Prostate gland (tissue), 2 donors: ENCODE measurements at regions not wholly inside any gene's neighbourhood (a gene's known extent, or its start where the extent isn't known, plus 50 kb on each side); places are given as distances from the start of the nearest gene placed in this dataset.

ENCODE experiments used
- DNase-seq: peaks from one replicate; pipeline ENCODE4 v3.0.0-alpha.2; 2019; ENCODE audit warnings: low spot score
- H3K27ac ChIP-seq, 2 donors: fragments of 200-600 bp; sonication (generic); 2 replicates each; pipeline ENCODE4 v1.5.1; 2017 to 2019
- H3K27me3 ChIP-seq: fragments of 200-600 bp; sonication (generic); replicated peaks from 2 replicates; pipeline ENCODE4 v1.5.1; 2019; ENCODE audit not compliant: insufficient read depth
- H3K36me3 ChIP-seq, 2 donors: fragments of 200-600 bp; sonication (generic); 1 replicate in 1 of 2; 2 replicates in 1 of 2; pipeline versions ENCODE4 v1.5.1 to v1.8.1; 2017 to 2019
- H3K4me1 ChIP-seq: fragments of 200-600 bp; sonication (generic); replicated peaks from 2 replicates; pipeline ENCODE4 v1.5.1; 2019
- H3K4me3 ChIP-seq, 2 donors: fragments of 200-600 bp; sonication (generic); 2 replicates each; pipeline ENCODE4 v1.5.1; 2017 to 2019
- H3K9me3 ChIP-seq: fragments of 200-600 bp; sonication (generic); 2 replicates; pipeline ENCODE4 v1.5.1; 2017
- CTCF ChIP-seq, 4 experiments: fragments of 200-600 bp in 2 of 4; fragments of 450-650 bp in 2 of 4; sonication (generic) in 2 of 4; IDR thresholded peaks; 1 replicate in 3 of 4; 2 replicates in 1 of 4; pipeline ENCODE4 v1.5.1; 2016 to 2019; ENCODE audit warnings: antibody characterized with exemption in 4 of 4, mild to moderate bottlenecking in 2 of 4, moderate library complexity in 2 of 4
- POLR2A ChIP-seq: fragments of 450-650 bp; IDR thresholded peaks from one replicate; pipeline ENCODE4 v1.6.1; 2016; ENCODE audit warnings: antibody characterized with exemption, mild to moderate bottlenecking
- POLR2AphosphoS5 ChIP-seq: sonication (generic); formaldehyde crosslinking; IDR thresholded peaks from one replicate; pipeline ENCODE4 v1.6.1; 2017; ENCODE audit warnings: antibody characterized with exemption
- WGBS: methylation state at CpG from one replicate; pipeline ENCODE4 v1.1.5; 2018; 5-methylcytosine and 5-hydroxymethylcytosine counted together
- intact Hi-C: fragments of 100-400 bp; cut with DNase I; formaldehyde crosslinking; loops from one replicate; pipeline ENCODE4 v1.14.2; 2022

GRCh38 chr1:172822886-172823285 lies 164.0 kb downstream of the FASLG start:
- no peaks in the 10 kb centered on the region for H3K4me1 ChIP-seq
- TF ChIP-seq POLR2AphosphoS5: no peak
- TF ChIP-seq POLR2A: no peak
- TF ChIP-seq CTCF (IDR thresholded peaks at IDR 0.05): no peak
- no peaks in the 10 kb centered on the region for H3K27me3 ChIP-seq
- intact Hi-C loops: loop anchor here (10.0 kb wide), 1 partner anchor 78 kb away; no protein-coding TSS in a partner anchor
- WGBS: 78% methylated on average over 1 of the region's 1 CpG
- no peaks in the 10 kb centered on the region for H3K9me3 ChIP-seq
- H3K27ac ChIP-seq: no peak overlapping the region
- DNase-seq: no peak
- H3K4me3 ChIP-seq: no peak overlapping the region
- no peaks in the 10 kb centered on the region for H3K36me3 ChIP-seq

GRCh38 chr1:172823534-172823933 lies 164.6 kb downstream of the FASLG start:
- Histone ChIP-seq H3K27ac (no peak overlapping the region), H3K4me1 (no peaks in the 10 kb centered on the region), H3K27me3 (no peaks in the 10 kb centered on the region), H3K9me3 (no peaks in the 10 kb centered on the region), H3K4me3 (no peak overlapping the region), H3K36me3 (no peaks in the 10 kb centered on the region)
- TF ChIP-seq POLR2A (no peak), POLR2AphosphoS5 (no peak), CTCF (IDR thresholded peaks at IDR 0.05) (no peak)
- intact Hi-C loops: loop anchor here (10.0 kb wide), 1 partner anchor 79 kb away; no protein-coding TSS in a partner anchor
- DNase-seq: no peak

- Histone ChIP-seq H3K9me3 (no peaks in the 10 kb centered on the region), H3K27ac (no peak overlapping the region), H3K27me3 (no peaks in the 10 kb centered on the region), H3K4me3 (no peak overlapping the region), H3K4me1 (no peaks in the 10 kb centered on the region), H3K36me3 (no peaks in the 10 kb centered on the region)
- intact Hi-C loops: loop anchor here (10.0 kb wide), 1 partner anchor 79 kb away; no protein-coding TSS in a partner anchor
- no peak for TF ChIP-seq CTCF (IDR thresholded peaks at IDR 0.05)
- TF ChIP-seq POLR2AphosphoS5: no peak
- TF ChIP-seq POLR2A: no peak
- DNase-seq: no peak
- 62% methylated on average over 3 of the region's 3 CpGs for WGBS
Observed at GRCh38 chr1:172824209-172824608, 165.3 kb downstream of the FASLG start.

GRCh38 chr1:172826096-172826741 lies 167.3 kb downstream of the FASLG start:
- 44% methylated on average over 10 of the region's 10 CpGs for WGBS
- no peaks in the 10 kb centered on the region for H3K9me3 ChIP-seq
- no peaks in the 10 kb centered on the region for H3K4me1 ChIP-seq
- no peak overlapping the region for H3K4me3 ChIP-seq
- intact Hi-C loops: loop anchor here (2.0 to 10.0 kb wide), 2 partner anchors 81 to 377 kb away; no protein-coding TSS in a partner anchor
- H3K36me3 ChIP-seq: no peaks in the 10 kb centered on the region
- no peak for DNase-seq
- peak; percentile 17 for TF ChIP-seq POLR2AphosphoS5
- TF ChIP-seq POLR2A: no peak
- peak in 3 of 4 experiments; percentile 50 to 71 (median 64) for TF ChIP-seq CTCF (IDR thresholded peaks at IDR 0.05)
- H3K27ac ChIP-seq: no peak overlapping the region
- no peaks in the 10 kb centered on the region for H3K27me3 ChIP-seq

GRCh38 chr1:172827301-172827700 lies 168.4 kb downstream of the FASLG start:
- 38% methylated on average over 1 of the region's 1 CpG for WGBS
- no peaks in the 10 kb centered on the region for H3K36me3 ChIP-seq
- H3K4me3 ChIP-seq: no peak overlapping the region
- no peaks in the 10 kb centered on the region for H3K27me3 ChIP-seq
- intact Hi-C loops: loop anchor here (2.0 to 10.0 kb wide), 2 partner anchors 82 to 376 kb away; no protein-coding TSS in a partner anchor
- TF ChIP-seq POLR2AphosphoS5 (no peak), CTCF (IDR thresholded peaks at IDR 0.05) (no peak), POLR2A (no peak)
- H3K27ac ChIP-seq: no peak overlapping the region
- no peaks in the 10 kb centered on the region for H3K4me1 ChIP-seq
- no peak for DNase-seq
- H3K9me3 ChIP-seq: no peaks in the 10 kb centered on the region
